EH (cell line): ENCODE measurements at regions not wholly inside any gene's neighbourhood (a gene's known extent, or its start where the extent isn't known, plus 50 kb on each side); places are given as distances from the start of the nearest gene placed in this dataset.

ENCODE experiments used
- DNase-seq: peaks from one replicate; pipeline ENCODE4 v3.0.0-alpha.2; 2015; ENCODE audit warnings: low read depth

- no peak for DNase-seq
These were observed 96.8 kb downstream of the SNRPN start for GRCh38 chr15:25051399-25052154.

- no peak for DNase-seq
These were observed 97.6 kb downstream of the SNRPN start for GRCh38 chr15:25052191-25052999.

GRCh38 chr15:25053000-25053815 is 98.4 kb downstream of the SNRPN start:
- no peak for DNase-seq

DNA sequence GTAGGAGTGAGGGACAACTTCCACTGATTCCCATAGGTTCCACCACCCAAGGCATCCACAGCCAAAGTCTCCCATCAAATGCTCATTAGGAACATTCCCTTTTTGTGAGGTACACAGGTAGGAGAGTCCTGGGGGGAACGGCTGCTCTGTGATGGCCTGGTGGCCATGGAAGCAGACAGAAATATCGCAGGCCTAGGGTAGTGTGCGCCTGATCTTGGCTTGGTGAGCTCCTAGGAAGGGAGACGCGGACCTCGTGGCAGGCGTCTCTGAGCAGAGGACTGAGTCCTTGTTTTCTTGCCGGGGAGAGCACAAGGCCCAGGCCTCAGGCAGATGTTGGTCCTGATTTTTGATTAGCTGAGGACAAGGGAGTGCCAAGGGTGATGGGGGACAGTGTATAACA is 99.5 kb downstream of the SNRPN start:
- DNase-seq, result no peak

- no peak for DNase-seq
These were observed 100.2 kb downstream of the SNRPN start for GRCh38 chr15:25054943-25055342.

- no peak for DNase-seq
These were observed 100.7 kb downstream of the SNRPN start for GRCh38 chr15:25055356-25056068.

DNA sequence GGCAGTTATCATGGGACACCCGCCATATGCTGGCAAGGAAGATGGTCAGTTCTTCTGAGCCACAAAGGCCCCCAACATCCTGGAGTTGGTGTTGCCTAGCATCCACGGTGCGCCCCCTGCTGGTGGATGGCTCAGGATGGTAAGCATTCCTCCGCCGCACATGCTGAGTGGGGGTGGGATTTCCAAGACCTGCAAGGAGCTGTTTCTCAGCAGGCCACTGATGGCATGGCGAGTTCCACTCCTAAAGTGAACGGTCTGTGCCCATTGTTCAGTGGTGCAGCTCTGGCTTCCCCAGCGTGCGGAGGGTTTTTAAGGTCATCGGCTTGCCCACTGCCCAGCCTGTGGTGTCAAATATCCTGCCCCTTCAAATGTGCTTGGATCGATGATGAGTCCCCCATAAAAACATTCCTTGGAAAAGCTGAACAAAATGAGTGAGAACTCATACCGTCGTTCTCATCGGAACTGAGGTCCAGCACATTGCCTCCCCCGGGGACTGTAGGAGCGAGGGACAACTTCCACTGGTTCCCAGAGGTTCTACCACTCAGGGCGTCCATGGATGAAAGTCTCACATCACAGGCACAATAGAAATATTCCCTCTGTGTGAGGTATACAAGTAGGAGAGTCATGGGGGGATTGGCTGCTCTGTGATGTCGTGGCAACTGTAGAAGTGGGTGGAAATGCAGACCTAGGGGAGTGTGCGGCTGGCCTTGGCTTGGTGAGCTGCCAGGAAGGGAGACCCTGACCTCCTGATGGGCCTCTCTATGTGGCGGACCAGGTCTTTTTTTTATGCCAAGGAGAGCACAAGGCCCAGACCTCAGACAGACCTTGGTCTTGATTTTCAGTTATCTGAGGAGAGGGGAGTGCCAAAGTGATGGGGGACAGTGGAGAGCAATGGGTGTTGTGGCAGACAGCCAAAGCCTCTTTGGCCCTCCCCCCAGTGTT is 102.0 kb downstream of the SNRPN start:
- DNase-seq, result no peak

DNA sequence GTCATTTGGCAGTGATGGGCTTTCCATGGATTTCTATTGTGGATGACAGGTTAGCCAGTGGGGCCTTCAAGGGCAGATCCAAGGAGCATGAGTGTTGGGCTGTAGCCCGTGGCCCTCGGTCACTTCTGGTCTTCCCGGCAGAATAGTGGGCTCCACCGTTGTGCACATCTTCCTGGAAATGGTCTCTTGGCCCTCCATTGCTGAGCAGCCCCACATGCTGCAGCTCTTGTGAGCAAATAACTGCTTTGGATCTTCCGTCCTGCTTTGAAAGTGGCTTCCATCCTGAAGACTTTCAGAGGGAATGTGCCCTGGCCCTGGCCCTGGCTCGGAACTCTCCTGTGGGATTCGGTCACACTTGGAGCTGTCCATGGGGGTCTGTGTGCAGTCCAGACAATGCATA is 102.8 kb downstream of the SNRPN start:
- no peak for DNase-seq

DNA sequence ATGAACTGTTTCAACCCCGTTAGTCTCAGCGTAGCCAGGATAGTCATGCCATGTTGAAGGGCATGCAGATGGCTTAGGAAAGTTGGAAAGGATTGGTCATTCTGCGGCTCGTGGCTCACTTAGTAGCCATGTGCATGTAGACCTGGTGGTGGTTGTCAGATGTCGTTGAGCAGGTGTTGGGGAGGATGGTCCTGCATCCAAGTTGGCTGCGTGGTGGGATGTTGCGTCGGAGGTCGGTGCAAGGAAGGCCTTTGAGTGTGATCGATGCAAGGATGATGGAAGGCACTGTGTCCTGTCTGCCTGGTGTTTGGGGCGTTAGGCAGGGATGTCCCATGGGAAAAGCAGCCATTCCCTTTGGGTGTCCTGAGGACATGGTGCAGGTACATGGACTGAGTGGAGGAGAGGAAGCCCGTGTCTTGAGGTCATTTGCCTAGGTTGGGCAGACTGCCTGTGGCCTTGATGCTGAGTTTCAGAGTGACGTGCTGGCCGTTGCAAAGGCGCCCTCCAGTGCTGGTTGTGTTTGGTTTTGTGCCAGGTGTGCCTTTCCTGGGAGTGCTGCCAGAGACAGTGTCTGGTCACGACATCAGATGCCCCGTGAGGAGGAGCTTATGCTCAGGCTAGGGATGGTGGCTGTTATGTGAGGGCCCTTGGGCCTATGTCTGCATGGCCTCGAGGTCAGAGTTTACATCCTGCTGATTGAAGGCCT is 103.4 kb downstream of the SNRPN start:
- no peak for DNase-seq

GRCh38 chr15:25059698-25060471 is 105.1 kb downstream of the SNRPN start:
- no peak for DNase-seq

DNA sequence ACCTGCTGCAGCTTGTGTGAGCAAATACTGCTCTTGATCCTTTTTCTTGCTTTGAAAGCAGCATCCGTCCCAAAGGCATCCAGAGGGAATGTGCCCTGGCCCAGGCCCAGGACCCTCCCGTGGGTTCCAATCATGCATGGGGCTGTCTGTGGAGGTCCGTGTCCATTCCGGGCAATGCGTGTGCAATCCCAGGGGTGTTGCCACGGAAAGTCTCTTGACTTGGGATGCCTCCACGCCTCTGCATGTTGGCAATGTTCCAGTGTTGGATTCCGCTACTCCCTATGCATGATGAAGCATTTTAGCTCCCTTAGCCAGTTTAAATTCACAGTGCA is 105.7 kb downstream of the SNRPN start:
- no peak for DNase-seq

GRCh38 chr15:25060996-25061620 is 106.3 kb downstream of the SNRPN start:
- DNase-seq, result no peak

- no peak for DNase-seq
These were observed 107.2 kb downstream of the SNRPN start for GRCh38 chr15:25061808-25062550.

DNA sequence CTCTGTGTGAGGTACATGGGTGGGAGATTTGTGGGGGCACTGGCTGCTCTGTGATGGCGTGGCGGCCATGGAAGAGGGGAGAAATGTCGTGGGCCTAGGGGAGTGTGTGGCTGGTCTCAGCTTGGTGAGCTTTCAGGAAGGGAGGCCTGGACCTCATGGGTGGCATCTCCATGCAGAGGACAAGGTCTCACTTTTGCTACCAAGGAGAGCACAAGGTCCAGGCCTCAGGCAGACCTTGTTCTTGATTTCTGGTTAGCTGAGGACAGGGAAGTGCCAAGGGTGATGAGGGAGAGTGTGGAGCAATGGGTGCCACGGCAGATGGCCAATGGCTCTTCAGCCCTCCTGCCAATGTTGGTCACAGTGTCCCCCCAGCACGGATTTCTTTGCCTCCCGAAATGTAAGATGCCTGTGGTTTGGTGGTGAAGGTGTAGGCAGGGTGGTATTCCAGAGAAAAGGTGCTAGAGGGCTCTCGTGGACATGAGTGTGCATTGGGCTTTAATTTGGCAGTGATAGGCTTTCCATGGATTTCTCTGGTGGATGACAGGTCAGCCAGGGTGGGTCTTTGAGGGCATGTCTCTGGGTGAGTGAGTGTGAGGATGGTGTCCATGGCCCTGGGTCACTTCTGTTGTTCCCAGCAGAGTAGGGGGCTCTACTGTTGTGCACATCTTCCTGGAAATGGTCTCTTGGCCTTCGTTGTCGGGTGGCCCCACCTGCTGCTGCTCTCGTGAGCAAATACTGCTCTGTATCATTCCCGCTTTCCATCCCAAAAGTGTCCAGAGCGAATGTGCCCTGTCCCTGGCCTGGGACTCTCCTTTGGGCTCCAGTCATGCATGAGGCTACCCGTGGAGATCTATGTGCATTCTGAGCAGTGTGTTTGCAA is 108.0 kb downstream of the SNRPN start:
- DNase-seq, result no peak

GRCh38 chr15:25065286-25065685 is 110.5 kb downstream of the SNRPN start:
- no peak for DNase-seq

- DNase-seq, result no peak
These were observed 111.1 kb downstream of the SNRPN start for GRCh38 chr15:25065876-25066275.

GRCh38 chr15:25066708-25067107 is 111.9 kb downstream of the SNRPN start:
- DNase-seq, result no peak
